ENCODE measurements at regions not wholly inside any gene's neighbourhood (a gene's known extent, or its start where the extent isn't known, plus 50 kb on each side); places are given as distances from the start of the nearest gene placed in this dataset.

DNA sequence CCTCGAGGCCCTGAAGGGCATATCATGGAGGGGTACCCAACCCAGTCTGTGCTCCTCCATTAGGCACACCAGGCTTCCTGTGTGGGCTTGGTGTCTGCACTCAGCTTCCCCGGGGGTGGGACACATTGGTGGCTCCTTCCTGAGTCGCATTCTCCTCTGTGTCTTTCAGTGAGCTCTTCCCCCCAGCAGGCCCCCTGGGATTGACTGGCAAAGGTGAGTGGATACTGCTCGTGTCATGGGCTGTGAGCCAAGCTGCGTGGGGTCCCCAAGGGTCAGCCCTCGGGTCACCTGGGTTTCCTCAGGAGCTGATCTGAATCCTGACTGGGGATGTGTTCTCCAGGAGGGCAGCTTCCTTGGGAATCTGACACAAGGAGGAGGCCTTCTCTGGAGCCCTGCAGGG is 231.0 kb downstream of the SNRPN start:
- no peak for TF ChIP-seq POLR2AphosphoS5 (IDR thresholded peaks at IDR 0.05; ENCODE audit: low read depth, low read length)
- TF ChIP-seq POLR2A (IDR thresholded peaks at IDR 0.05; ENCODE audit: low read depth, low read length): no peak
